GM23248 (cell line): ENCODE measurements at regions not wholly inside any gene's neighbourhood (a gene's known extent, or its start where the extent isn't known, plus 50 kb on each side); places are given as distances from the start of the nearest gene placed in this dataset.
"Not testable (repeated sequence)": the region's sequence is repeated elsewhere in the genome, so short reads cannot be mapped to it uniquely, and the experiment has no call there.

ENCODE experiments used
- EZH2 ChIP-seq: fragments of 200-600 bp; sonication (generic); IDR thresholded peaks from 2 replicates; pipeline ENCODE4 v1.6.1; 2018; ENCODE audit warnings: antibody characterized with exemption, mild to moderate bottlenecking; ENCODE audit not compliant: insufficient read depth, poor library complexity, severe bottlenecking
- EZH2phosphoT487 ChIP-seq: fragments of 200-600 bp; sonication (generic); IDR thresholded peaks from 2 replicates; pipeline ENCODE4 v1.6.1; 2018; ENCODE audit warnings: antibody characterized with exemption, moderate library complexity, mild to moderate bottlenecking, low read depth; ENCODE audit not compliant: insufficient read depth

GRCh38 chr2:89959729-89960378 is 1268.4 kb downstream of the RPIA start:
- TF ChIP-seq EZH2, EZH2phosphoT487: not testable (repeated sequence)
